ENCODE measurements at regions not wholly inside any gene's neighbourhood (a gene's known extent, or its start where the extent isn't known, plus 50 kb on each side); places are given as distances from the start of the nearest gene placed in this dataset.

DNA sequence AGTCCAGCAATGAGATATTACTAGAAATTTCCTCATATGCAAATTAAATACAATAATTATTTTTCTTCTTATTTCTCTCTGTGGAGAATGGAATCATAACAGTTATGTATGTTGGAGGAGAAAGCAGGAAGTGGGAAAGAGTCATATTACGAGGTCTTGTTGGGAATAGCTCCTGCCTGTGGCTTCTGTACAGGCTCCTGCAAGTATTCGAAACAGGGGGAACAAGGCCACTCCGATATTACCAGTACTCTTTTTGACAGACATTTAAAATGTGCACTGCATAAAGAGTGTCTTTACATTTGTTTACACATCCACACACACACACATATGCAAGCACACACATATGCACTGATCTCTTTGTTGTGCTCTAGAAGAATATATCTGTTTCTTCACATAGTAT lies 812.0 kb upstream of the ZNF608 start:
- H3K4me3 ChIP-seq (ENCODE audit: low read length): no peak overlapping the region
- H3K27me3 ChIP-seq (ENCODE audit: low read length): no peaks in the 10 kb centered on the region
- no peak overlapping the region for H2AFZ ChIP-seq (ENCODE audit: low read length)
- H3K36me3 ChIP-seq (ENCODE audit: insufficient read depth, low read length): no peaks in the 10 kb centered on the region
- no peak overlapping the region for H3K27ac ChIP-seq (ENCODE audit: low read length)
- H4K20me1 ChIP-seq (ENCODE audit: insufficient read depth, low read depth, low read length): no peaks in the 10 kb centered on the region
- H3K4me2 ChIP-seq (ENCODE audit: low read depth, low read length, poor library complexity, severe bottlenecking): no peak overlapping the region
- H3K4me1 ChIP-seq (ENCODE audit: low read length): no peaks in the 10 kb centered on the region
- peaks cover 6% of the 10 kb centered on the region; the same call in 1 of the 2 replicates for H3K9me3 ChIP-seq (ENCODE audit: low read length)
- no peak overlapping the region for H3K9ac ChIP-seq (ENCODE audit: low read length)
- no peaks in the 10 kb centered on the region for H3K9me2 ChIP-seq (replicated peaks; ENCODE audit: insufficient read depth, low read length)
- H3K79me2 ChIP-seq (ENCODE audit: low read length): no peaks in the 10 kb centered on the region
- no peak for DNase-seq

DNA sequence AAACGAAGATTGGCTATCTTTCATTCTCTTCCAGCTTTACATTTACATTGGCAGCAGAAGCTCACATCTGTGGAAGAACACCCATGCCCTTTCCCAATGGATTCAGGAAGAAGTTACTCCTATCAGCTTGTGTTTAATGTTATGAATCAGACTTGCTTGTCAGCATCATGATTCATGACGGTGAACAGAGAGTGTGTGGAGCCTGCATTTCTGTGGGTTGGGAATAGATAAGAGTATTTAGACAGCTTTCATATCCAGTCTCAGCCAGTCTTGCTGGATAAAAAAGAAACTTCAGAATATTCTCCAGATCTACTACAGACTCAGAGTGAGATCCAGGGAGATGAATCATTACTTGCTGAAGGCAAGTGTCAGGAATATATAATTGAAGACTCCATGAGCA lies 812.9 kb upstream of the ZNF608 start:
- no peaks in the 10 kb centered on the region for H4K20me1 ChIP-seq (ENCODE audit: insufficient read depth, low read depth, low read length)
- no peak overlapping the region for H3K27ac ChIP-seq (ENCODE audit: low read length)
- no peaks in the 10 kb centered on the region for H3K79me2 ChIP-seq (ENCODE audit: low read length)
- H3K9me3 ChIP-seq (ENCODE audit: low read length): peaks cover 6% of the 10 kb centered on the region; the same call in 1 of the 2 replicates
- H2AFZ ChIP-seq (ENCODE audit: low read length): no peak overlapping the region
- no peaks in the 10 kb centered on the region for H3K9me2 ChIP-seq (replicated peaks; ENCODE audit: insufficient read depth, low read length)
- no peaks in the 10 kb centered on the region for H3K27me3 ChIP-seq (ENCODE audit: low read length)
- no peak overlapping the region for H3K4me2 ChIP-seq (ENCODE audit: low read depth, low read length, poor library complexity, severe bottlenecking)
- H3K36me3 ChIP-seq (ENCODE audit: insufficient read depth, low read length): no peaks in the 10 kb centered on the region
- H3K9ac ChIP-seq (ENCODE audit: low read length): no peak overlapping the region
- H3K4me3 ChIP-seq (ENCODE audit: low read length): no peak overlapping the region
- DNase-seq: no peak
- H3K4me1 ChIP-seq (ENCODE audit: low read length): no peaks in the 10 kb centered on the region

DNA sequence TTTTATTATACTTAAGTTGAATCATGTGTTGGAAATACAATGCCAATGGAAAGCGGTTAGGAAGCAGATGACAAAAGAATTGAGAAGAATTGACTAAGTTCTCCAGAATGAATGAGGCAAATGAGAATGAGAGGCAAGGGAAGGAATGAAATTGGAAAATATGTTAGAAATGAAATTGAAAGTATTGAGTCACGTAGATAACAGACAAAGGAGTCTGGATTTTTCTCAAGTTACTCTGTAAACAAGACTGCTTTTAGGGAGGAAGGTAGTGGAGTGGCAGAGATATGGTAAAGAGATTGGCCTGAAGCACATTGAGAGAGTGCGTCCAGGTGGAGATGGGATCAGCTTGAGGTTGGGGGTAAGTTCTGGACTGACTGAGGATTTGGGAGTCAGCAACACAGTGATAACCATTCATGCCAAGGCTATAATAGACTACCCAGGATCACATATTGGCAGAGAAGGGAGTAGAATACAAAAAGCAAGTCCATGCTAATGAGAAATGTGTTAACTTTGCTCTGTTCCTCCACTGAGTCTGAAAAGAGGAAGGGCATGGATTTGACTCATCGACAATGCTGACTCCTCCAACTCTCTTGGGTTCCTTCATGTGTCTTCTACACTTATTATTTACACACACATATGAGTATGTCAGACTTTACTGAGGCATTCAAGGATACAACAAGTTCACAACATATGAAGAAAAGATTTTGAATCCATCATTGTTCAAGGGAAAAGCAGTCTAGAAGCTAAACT lies 814.2 kb upstream of the ZNF608 start:
- Histone ChIP-seq H3K9me2 (replicated peaks; ENCODE audit: insufficient read depth, low read length) (no peaks in the 10 kb centered on the region), H3K79me2 (ENCODE audit: low read length) (no peaks in the 10 kb centered on the region), H2AFZ (ENCODE audit: low read length) (no peak overlapping the region), H3K4me3 (ENCODE audit: low read length) (no peak overlapping the region), H3K36me3 (ENCODE audit: insufficient read depth, low read length) (no peaks in the 10 kb centered on the region), H3K9me3 (ENCODE audit: low read length) (peaks cover 6% of the 10 kb centered on the region; the same call in 1 of the 2 replicates), H4K20me1 (ENCODE audit: insufficient read depth, low read depth, low read length) (no peaks in the 10 kb centered on the region), H3K27ac (ENCODE audit: low read length) (no peak overlapping the region), H3K27me3 (ENCODE audit: low read length) (no peaks in the 10 kb centered on the region), H3K9ac (ENCODE audit: low read length) (no peak overlapping the region), H3K4me2 (ENCODE audit: low read depth, low read length, poor library complexity, severe bottlenecking) (no peak overlapping the region), H3K4me1 (ENCODE audit: low read length) (no peaks in the 10 kb centered on the region)
- no peak for DNase-seq

DNA sequence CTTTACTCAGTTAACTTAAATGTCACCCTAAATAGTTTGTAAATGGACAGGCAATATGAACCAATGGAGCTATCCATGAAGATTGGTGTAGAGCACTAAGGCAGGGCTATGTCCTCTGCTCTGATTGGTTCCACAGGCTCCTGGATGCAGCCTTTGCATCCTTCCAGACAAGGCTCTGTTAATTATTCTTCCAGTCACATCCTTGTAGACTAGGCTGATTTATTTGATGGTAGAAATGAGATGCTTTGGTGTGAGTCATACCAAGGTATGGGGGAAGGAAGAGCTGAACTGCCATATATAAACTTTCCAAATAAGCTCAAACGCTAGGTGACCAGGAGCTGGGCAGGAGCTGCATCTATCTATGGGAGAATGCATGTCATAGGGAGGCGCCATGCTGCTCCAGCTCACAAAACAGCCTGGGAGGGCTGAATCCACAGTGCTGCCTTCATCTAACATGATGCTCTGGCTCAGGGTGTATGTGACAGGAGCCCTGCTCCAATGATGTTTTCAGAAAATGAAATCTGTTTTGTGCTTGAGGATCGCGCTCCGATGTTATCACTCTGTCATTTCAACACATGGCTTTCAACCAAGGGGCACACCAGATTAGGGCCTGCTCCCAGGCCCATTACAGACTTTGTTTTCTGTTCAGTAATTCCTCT lies 818.0 kb upstream of the ZNF608 start:
- no peaks in the 10 kb centered on the region for H3K9me2 ChIP-seq (replicated peaks; ENCODE audit: insufficient read depth, low read length)

DNA sequence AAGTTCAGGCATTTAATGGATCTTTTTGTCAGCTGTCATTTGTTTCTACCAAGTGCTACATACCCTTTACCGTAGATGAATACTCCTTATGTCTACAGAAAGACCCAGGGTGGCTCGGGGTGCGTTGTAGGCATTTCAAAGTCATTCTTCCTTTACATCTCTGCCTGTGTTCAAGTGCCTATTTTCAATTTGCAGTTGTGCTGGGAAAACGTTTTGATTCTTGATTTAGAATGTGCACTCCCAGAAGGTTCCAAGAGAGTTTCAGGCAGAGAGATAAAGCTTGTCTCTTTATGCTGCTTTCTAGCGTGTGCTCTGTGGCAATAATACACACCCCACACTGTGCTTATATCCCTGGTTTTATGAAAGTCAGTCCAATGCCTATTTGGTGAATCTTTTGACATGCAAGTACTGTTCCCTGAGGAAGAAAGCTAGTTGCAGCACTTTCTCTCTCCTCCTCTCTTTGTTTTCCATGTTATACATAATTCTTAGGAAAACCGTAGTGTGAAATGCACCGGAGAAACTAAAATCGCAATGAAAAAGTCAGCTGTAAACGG lies 828.1 kb upstream of the ZNF608 start:
- no peaks in the 10 kb centered on the region for H3K4me1 ChIP-seq (ENCODE audit: low read length)
- no peak for DNase-seq
- H3K4me3 ChIP-seq (ENCODE audit: low read length): no peak overlapping the region
- no peaks in the 10 kb centered on the region for H4K20me1 ChIP-seq (ENCODE audit: insufficient read depth, low read depth, low read length)
- H3K36me3 ChIP-seq (ENCODE audit: insufficient read depth, low read length): no peaks in the 10 kb centered on the region
- H3K27me3 ChIP-seq (ENCODE audit: low read length): no peaks in the 10 kb centered on the region
- H3K9ac ChIP-seq (ENCODE audit: low read length): no peak overlapping the region
- peaks cover 9% of the 10 kb centered on the region; the same call in 1 of the 2 replicates for H3K9me3 ChIP-seq (ENCODE audit: low read length)
- H3K79me2 ChIP-seq (ENCODE audit: low read length): no peaks in the 10 kb centered on the region
- H3K27ac ChIP-seq (ENCODE audit: low read length): no peak overlapping the region
- H2AFZ ChIP-seq (ENCODE audit: low read length): no peak overlapping the region
- H3K4me2 ChIP-seq (ENCODE audit: low read depth, low read length, poor library complexity, severe bottlenecking): no peak overlapping the region
- H3K9me2 ChIP-seq (replicated peaks; ENCODE audit: insufficient read depth, low read length): 0 out of 2 replicates have a peak, but pooled peaks cover 3% of the 10 kb centered on the region

More for the DNA sequence above, 818.0 kb upstream of the ZNF608 start:
- H4K20me1 ChIP-seq (ENCODE audit: insufficient read depth, low read depth, low read length): no peaks in the 10 kb centered on the region
- H3K4me3 ChIP-seq (ENCODE audit: low read length): no peak overlapping the region
- H3K36me3 ChIP-seq (ENCODE audit: insufficient read depth, low read length): no peaks in the 10 kb centered on the region
- H3K9ac ChIP-seq (ENCODE audit: low read length): no peak overlapping the region
- no peak overlapping the region for H3K27ac ChIP-seq (ENCODE audit: low read length)
- no peak overlapping the region for H2AFZ ChIP-seq (ENCODE audit: low read length)
- no peaks in the 10 kb centered on the region for H3K79me2 ChIP-seq (ENCODE audit: low read length)
- no peak overlapping the region for H3K4me2 ChIP-seq (ENCODE audit: low read depth, low read length, poor library complexity, severe bottlenecking)
- no peaks in the 10 kb centered on the region for H3K4me1 ChIP-seq (ENCODE audit: low read length)
- no peak for DNase-seq
- H3K27me3 ChIP-seq (ENCODE audit: low read length): no peaks in the 10 kb centered on the region
- H3K9me3 ChIP-seq (ENCODE audit: low read length): peaks cover 5% of the 10 kb centered on the region; the same call in 1 of the 2 replicates

DNA sequence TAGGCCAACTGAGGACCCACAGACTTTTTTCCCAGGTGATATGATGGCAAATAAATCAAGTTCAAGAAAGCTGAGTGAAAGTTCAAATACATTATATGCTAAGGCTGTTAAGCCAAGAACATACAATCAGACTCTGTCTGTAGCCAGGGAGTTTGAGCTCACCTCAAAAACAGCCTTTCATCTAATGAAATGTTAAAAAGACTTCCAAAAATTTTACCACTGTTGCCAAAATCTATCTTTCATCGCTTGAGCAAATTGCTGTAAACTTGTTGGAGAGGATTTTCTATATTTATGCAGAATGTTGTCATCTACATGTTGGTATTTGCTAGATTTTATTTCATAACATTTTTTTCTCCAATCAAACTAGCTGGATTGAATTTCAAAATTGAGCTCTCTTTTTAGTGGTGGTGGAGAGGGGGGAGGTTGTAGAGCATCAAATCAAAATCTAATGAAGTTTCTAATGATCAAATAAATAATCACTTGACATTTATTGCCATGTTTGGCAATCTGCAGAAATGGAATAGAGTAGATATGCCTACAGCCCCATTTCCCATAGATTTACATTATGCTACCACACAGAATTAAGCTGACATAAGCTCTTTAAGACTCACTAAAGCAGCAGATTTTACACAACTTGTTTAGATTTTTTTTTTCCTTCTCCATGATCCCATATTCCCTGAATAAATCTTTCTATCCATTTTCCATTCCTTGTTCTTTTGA lies 828.9 kb upstream of the ZNF608 start:
- H3K4me2 ChIP-seq (ENCODE audit: low read depth, low read length, poor library complexity, severe bottlenecking): no peak overlapping the region
- no peaks in the 10 kb centered on the region for H3K27me3 ChIP-seq (ENCODE audit: low read length)
- H3K4me3 ChIP-seq (ENCODE audit: low read length): no peak overlapping the region
- H3K4me1 ChIP-seq (ENCODE audit: low read length): no peaks in the 10 kb centered on the region
- no peaks in the 10 kb centered on the region for H4K20me1 ChIP-seq (ENCODE audit: insufficient read depth, low read depth, low read length)
- no peak for DNase-seq
- no peaks in the 10 kb centered on the region for H3K79me2 ChIP-seq (ENCODE audit: low read length)
- 0 out of 2 replicates have a peak, but pooled peaks cover 3% of the 10 kb centered on the region for H3K9me2 ChIP-seq (replicated peaks; ENCODE audit: insufficient read depth, low read length)
- H3K9ac ChIP-seq (ENCODE audit: low read length): no peak overlapping the region
- peaks cover 9% of the 10 kb centered on the region; the same call in 1 of the 2 replicates for H3K9me3 ChIP-seq (ENCODE audit: low read length)
- no peak overlapping the region for H3K27ac ChIP-seq (ENCODE audit: low read length)
- H3K36me3 ChIP-seq (ENCODE audit: insufficient read depth, low read length): no peaks in the 10 kb centered on the region
- no peak overlapping the region for H2AFZ ChIP-seq (ENCODE audit: low read length)

DNA sequence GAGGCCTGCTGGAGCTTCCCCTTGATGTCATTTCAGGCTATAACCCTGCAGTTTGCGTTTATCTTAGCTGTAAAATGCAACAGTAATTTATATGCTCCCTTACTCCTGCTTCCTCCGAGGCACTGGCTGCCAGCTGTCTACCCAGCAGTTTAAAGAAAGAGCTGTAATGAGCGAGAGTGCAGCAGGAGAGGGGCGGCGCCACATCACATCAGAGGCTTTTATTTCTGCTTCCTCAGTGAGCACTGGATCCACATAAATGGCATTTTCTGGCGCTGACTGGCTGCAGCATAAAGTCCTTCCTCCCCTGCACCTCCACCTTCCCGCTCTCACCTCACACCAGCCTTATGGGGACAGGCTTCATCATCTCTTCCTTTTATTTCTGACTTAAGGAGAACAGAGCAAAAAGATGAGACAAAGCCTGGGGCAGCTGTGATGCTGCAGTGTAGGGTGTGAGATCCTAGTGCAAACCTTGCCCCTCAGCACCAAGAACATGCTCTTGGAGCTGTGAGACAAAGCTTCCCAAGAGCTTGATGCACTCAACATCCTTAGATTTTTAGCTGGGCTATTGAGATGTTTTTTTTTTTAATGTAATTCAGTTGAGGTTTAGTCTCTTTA lies 829.6 kb upstream of the ZNF608 start:
- no peak overlapping the region for H3K9ac ChIP-seq (ENCODE audit: low read length)

More for the DNA sequence above, 829.6 kb upstream of the ZNF608 start:
- Histone ChIP-seq H3K27ac (ENCODE audit: low read length) (no peak overlapping the region), H3K4me3 (ENCODE audit: low read length) (no peak overlapping the region), H3K4me1 (ENCODE audit: low read length) (no peaks in the 10 kb centered on the region), H3K79me2 (ENCODE audit: low read length) (no peaks in the 10 kb centered on the region), H4K20me1 (ENCODE audit: insufficient read depth, low read depth, low read length) (no peaks in the 10 kb centered on the region), H2AFZ (ENCODE audit: low read length) (no peak overlapping the region), H3K9me3 (ENCODE audit: low read length) (peaks cover 9% of the 10 kb centered on the region; the same call in 1 of the 2 replicates), H3K27me3 (ENCODE audit: low read length) (no peaks in the 10 kb centered on the region), H3K36me3 (ENCODE audit: insufficient read depth, low read length) (no peaks in the 10 kb centered on the region), H3K4me2 (ENCODE audit: low read depth, low read length, poor library complexity, severe bottlenecking) (no peak overlapping the region), H3K9me2 (replicated peaks; ENCODE audit: insufficient read depth, low read length) (0 out of 2 replicates have a peak, but pooled peaks cover 3% of the 10 kb centered on the region)
- DNase-seq: no peak

Measured in Karpas-422 (cell line).